ENCODE measurements at regions not wholly inside any gene's neighbourhood (a gene's known extent, or its start where the extent isn't known, plus 50 kb on each side); places are given as distances from the start of the nearest gene placed in this dataset.
A peak's percentile ranks its signal among the peaks of the same experiment; 100 is the strongest.

- Histone ChIP-seq H3K9me3 (no peaks in the 10 kb centered on the region), H3K27me3 (replicated peaks; ENCODE audit: control insufficient read depth, insufficient read depth, low read length) (no peaks in the 10 kb centered on the region), H3K4me1 (peaks cover 37% of the 10 kb centered on the region), H3K36me3 (ENCODE audit: control insufficient read depth, insufficient read depth, low read length) (no peaks in the 10 kb centered on the region), H3K4me3 (ENCODE audit: low read depth, low read length) (no peak overlapping the region)
- BruUV-seq (replicated peaks): no TSS peak
- intact Hi-C loops (cut with micrococcal nuclease; ENCODE audit: unreplicated experiment): no loop called here
- H3K9me3 Mint-ChIP-seq (ENCODE audit: unreplicated experiment): no peaks in the 10 kb centered on the region
- H3K4me3 Mint-ChIP-seq (ENCODE audit: unreplicated experiment): no peak overlapping the region
- CTCF ChIA-PET: no interaction called here
- peaks cover 35% of the 10 kb centered on the region for H3K4me1 Mint-ChIP-seq (ENCODE audit: low read depth, unreplicated experiment)
- no peaks in the 10 kb centered on the region for H3K27me3 Mint-ChIP-seq (ENCODE audit: insufficient read depth, unreplicated experiment)
- peak overlapping the region; percentile 55 for H3K27ac Mint-ChIP-seq (ENCODE audit: unreplicated experiment)
- DNase-seq: no peak
- no peak for TF ChIP-seq CTCF (IDR thresholded peaks at IDR 0.05; ENCODE audit: insufficient read depth in 1 of 2, low read depth in 1 of 2, low read length in 1 of 2, severe bottlenecking in 1 of 2, unreplicated experiment in 1 of 2)
- no peaks in the 10 kb centered on the region for H3K36me3 Mint-ChIP-seq (ENCODE audit: insufficient read depth, unreplicated experiment)
- POLR2A ChIA-PET: no interaction called here
These were observed 323.9 kb downstream of the GATA3 start for GRCh38 chr10:8378198-8378983.

- Mint-ChIP-seq H3K4me1 (ENCODE audit: low read depth, unreplicated experiment) (peaks cover 35% of the 10 kb centered on the region), H3K4me3 (ENCODE audit: unreplicated experiment) (peak overlapping the region; percentile 62), H3K36me3 (ENCODE audit: insufficient read depth, unreplicated experiment) (no peaks in the 10 kb centered on the region), H3K27ac (ENCODE audit: unreplicated experiment) (peak overlapping the region; percentile 90), H3K9me3 (ENCODE audit: unreplicated experiment) (no peaks in the 10 kb centered on the region), H3K27me3 (ENCODE audit: insufficient read depth, unreplicated experiment) (no peaks in the 10 kb centered on the region)
- DNase-seq: peak; percentile 84 to 89
- POLR2A ChIA-PET: interaction anchor here (0.6 to 1.6 kb wide), 2 partner anchors 14 to 326 kb away, joined by 9 to 10 read pairs; partner anchors contain the start of gene GATA3
- Histone ChIP-seq H3K9me3 (no peaks in the 10 kb centered on the region), H3K4me3 (ENCODE audit: low read depth, low read length) (no peak overlapping the region), H3K4me1 (peaks cover 37% of the 10 kb centered on the region), H3K36me3 (ENCODE audit: control insufficient read depth, insufficient read depth, low read length) (no peaks in the 10 kb centered on the region), H3K27me3 (replicated peaks; ENCODE audit: control insufficient read depth, insufficient read depth, low read length) (no peaks in the 10 kb centered on the region)
- no peak for TF ChIP-seq CTCF (IDR thresholded peaks at IDR 0.05; ENCODE audit: insufficient read depth in 1 of 2, low read depth in 1 of 2, low read length in 1 of 2, severe bottlenecking in 1 of 2, unreplicated experiment in 1 of 2)
- BruUV-seq (replicated peaks): no TSS peak
- CTCF ChIA-PET: interaction anchor here (0.7 to 1.0 kb wide), 4 partner anchors 13 to 93 kb away, joined by 3 to 10 read pairs (median 4); no protein-coding TSS in a partner anchor
- intact Hi-C loops (cut with micrococcal nuclease; ENCODE audit: unreplicated experiment): loop anchor here (1.0 kb wide), 5 partner anchors 14 to 277 kb away; no protein-coding TSS in a partner anchor
These were observed 325.7 kb downstream of the GATA3 start for GRCh38 chr10:8379906-8380832.
